PC-3 (cell line): ENCODE measurements at regions not wholly inside any gene's neighbourhood (a gene's known extent, or its start where the extent isn't known, plus 50 kb on each side); places are given as distances from the start of the nearest gene placed in this dataset.

Source experiments
- ATAC-seq: fragments of 200-7000 bp; cut with Tn5 transposase; 2 replicates; pipeline ENCODE4 v1.9.1; 2020; ENCODE audit warnings: mild to moderate bottlenecking, moderate library complexity
- BruUV-seq: library from RNA; stranded (reverse); fragments of 400-500 nt; replicated peaks from 2 replicates; lab custom pipeline; 2021; lab: Mats Ljungman, UMichigan
- CTCF ChIA-PET: fragments of 300-600 bp; sonication (Branson Sonifier 250); formaldehyde crosslinking; loops from one replicate; lab custom pipeline; 2022; ENCODE audit warnings: antibody characterized with exemption; lab: Charles Lee
- POLR2A ChIA-PET: fragments of 300-600 bp; sonication (Branson Sonifier 250); formaldehyde crosslinking; loops from one replicate; lab custom pipeline; 2022; ENCODE audit warnings: antibody characterized with exemption; ENCODE audit not compliant: unreplicated experiment; lab: Charles Lee
- DNase-seq: peaks from one replicate; pipeline ENCODE4 v3.0.0-alpha.2; 2015
- H2AFZ ChIP-seq: fragments of 300-600 bp; sonication (generic); 2 replicates; pipeline ENCODE4 v1.6.0; 2016; ENCODE audit warnings: antibody characterized with exemption, low read length
- H3F3A ChIP-seq: fragments of 300-600 bp; sonication (generic); one replicate; pipeline ENCODE4 v1.6.0; 2017; ENCODE audit warnings: antibody characterized with exemption, low read length, control low read depth, mild to moderate bottlenecking; ENCODE audit not compliant: unreplicated experiment
- H3K27ac ChIP-seq: fragments of 300-600 bp; sonication (generic); 2 replicates; pipeline ENCODE4 v1.5.1; 2016; ENCODE audit warnings: mild to moderate bottlenecking, low read length
- H3K27me3 ChIP-seq: fragments of 300-600 bp; sonication (generic); 2 replicates; pipeline ENCODE4 v1.6.1; 2016; ENCODE audit warnings: low read length, mixed read lengths
- H3K36me3 ChIP-seq: fragments of 300-600 bp; sonication (generic); 2 replicates; pipeline ENCODE4 v1.6.1; 2016; ENCODE audit warnings: low read depth, mixed run types, low read length, mixed read lengths
- H3K4me1 ChIP-seq: fragments of 300-600 bp; sonication (generic); 2 replicates; pipeline ENCODE4 v1.5.1; 2016; ENCODE audit warnings: low read length; ENCODE audit not compliant: insufficient read depth
- H3K4me2 ChIP-seq: fragments of 300-600 bp; sonication (generic); 2 replicates; pipeline ENCODE4 v1.6.0; 2016; ENCODE audit warnings: low read length
- H3K4me3 ChIP-seq: fragments of 300-600 bp; sonication (generic); 2 replicates; pipeline ENCODE4 v1.5.1; 2016; ENCODE audit warnings: mild to moderate bottlenecking, low read length, mixed read lengths
- H3K79me2 ChIP-seq: fragments of 300-600 bp; sonication (generic); 2 replicates; pipeline ENCODE4 v1.6.1; 2017; ENCODE audit warnings: low read length, mixed read lengths
- H3K9ac ChIP-seq: fragments of 300-600 bp; sonication (generic); 2 replicates; pipeline ENCODE4 v1.6.0; 2016; ENCODE audit warnings: mild to moderate bottlenecking, low read length
- H3K9me2 ChIP-seq: fragments of 300-600 bp; sonication (generic); replicated peaks from 2 replicates; pipeline ENCODE4 v1.6.1; 2016; ENCODE audit warnings: mixed run types, low read length, mixed read lengths
- H3K9me3 ChIP-seq: fragments of 300-600 bp; sonication (generic); 2 replicates; pipeline ENCODE4 v1.6.1; 2016; ENCODE audit warnings: low read length, mixed read lengths
- H4K20me1 ChIP-seq: fragments of 300-600 bp; sonication (generic); 2 replicates; pipeline ENCODE4 v1.6.1; 2016; ENCODE audit warnings: low read length, mixed read lengths
- EZH2 ChIP-seq: fragments of 300-600 bp; sonication (generic); IDR thresholded peaks from one replicate; pipeline ENCODE4 v1.6.1; 2017; ENCODE audit warnings: antibody characterized with exemption, mild to moderate bottlenecking, low read length; ENCODE audit not compliant: unreplicated experiment
- EZH2phosphoT487 ChIP-seq: fragments of 300-600 bp; sonication (generic); IDR thresholded peaks from 2 replicates; pipeline ENCODE4 v1.6.1; 2018; ENCODE audit warnings: mild to moderate bottlenecking, antibody characterized with exemption, low read length, borderline replicate concordance
- intact Hi-C: fragments of 100-400 bp; cut with micrococcal nuclease; formaldehyde crosslinking; loops from 2 replicates; pipeline ENCODE4 v1.9.0; 2023
- TF ChIP-seq, protein P1 (sequence below): fragments of 300-600 bp; sonication (generic); conservative IDR thresholded peaks from 2 replicates; pipeline ENCODE4 v1.5.1; 2017; ENCODE audit warnings: antibody characterized with exemption, low read depth, mild to moderate bottlenecking, low read length

DNA sequence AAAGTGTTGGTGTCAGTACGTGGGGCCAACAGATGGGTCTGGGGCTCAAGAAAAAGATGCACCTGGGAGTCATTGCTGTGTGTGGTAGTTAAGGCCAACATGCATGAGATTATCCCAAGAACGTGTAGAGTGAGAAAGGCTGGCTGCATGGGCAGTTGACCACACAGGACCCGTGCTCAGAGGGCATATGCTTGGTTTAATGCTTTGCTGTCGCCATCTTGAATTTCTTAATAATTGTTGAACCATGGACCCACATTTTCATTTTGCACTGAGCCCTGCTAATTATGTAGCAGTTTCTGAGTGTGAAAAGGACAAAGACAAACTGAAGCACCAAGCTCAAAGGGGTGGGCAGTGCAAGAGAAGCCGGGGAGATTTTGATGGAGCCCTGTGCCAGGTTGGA, 148.1 kb downstream of the CYP26B1 start:
- H3K4me1 ChIP-seq = no peaks in the 10 kb centered on the region
- 0 out of 2 replicates have a peak, but pooled peaks cover 4% of the 10 kb centered on the region for H3K27me3 ChIP-seq
- TF ChIP-seq EZH2phosphoT487 = no peak
- no peak for TF ChIP-seq EZH2
- TF ChIP-seq, protein P1, sequence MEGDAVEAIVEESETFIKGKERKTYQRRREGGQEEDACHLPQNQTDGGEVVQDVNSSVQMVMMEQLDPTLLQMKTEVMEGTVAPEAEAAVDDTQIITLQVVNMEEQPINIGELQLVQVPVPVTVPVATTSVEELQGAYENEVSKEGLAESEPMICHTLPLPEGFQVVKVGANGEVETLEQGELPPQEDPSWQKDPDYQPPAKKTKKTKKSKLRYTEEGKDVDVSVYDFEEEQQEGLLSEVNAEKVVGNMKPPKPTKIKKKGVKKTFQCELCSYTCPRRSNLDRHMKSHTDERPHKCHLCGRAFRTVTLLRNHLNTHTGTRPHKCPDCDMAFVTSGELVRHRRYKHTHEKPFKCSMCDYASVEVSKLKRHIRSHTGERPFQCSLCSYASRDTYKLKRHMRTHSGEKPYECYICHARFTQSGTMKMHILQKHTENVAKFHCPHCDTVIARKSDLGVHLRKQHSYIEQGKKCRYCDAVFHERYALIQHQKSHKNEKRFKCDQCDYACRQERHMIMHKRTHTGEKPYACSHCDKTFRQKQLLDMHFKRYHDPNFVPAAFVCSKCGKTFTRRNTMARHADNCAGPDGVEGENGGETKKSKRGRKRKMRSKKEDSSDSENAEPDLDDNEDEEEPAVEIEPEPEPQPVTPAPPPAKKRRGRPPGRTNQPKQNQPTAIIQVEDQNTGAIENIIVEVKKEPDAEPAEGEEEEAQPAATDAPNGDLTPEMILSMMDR = no peak
- no peak for DNase-seq
- no peaks in the 10 kb centered on the region for H3K79me2 ChIP-seq
- H3F3A ChIP-seq = no peaks in the 10 kb centered on the region
- H3K4me2 ChIP-seq = no peak overlapping the region
- intact Hi-C loops = loop anchor here (5.0 to 10.0 kb wide), 2 partner anchors 77 to 215 kb away; no protein-coding TSS in a partner anchor
- no TSS peak for BruUV-seq
- H3K4me3 ChIP-seq = no peak overlapping the region
- H4K20me1 ChIP-seq = no peaks in the 10 kb centered on the region
- CTCF ChIA-PET = no interaction called here
- POLR2A ChIA-PET = no interaction called here
- H3K36me3 ChIP-seq = no peaks in the 10 kb centered on the region
- H3K9me3 ChIP-seq = no peaks in the 10 kb centered on the region
- no peak overlapping the region for H2AFZ ChIP-seq
- ATAC-seq = no peak
- no peaks in the 10 kb centered on the region for H3K9me2 ChIP-seq
- H3K9ac ChIP-seq = no peak overlapping the region
- H3K27ac ChIP-seq = no peak overlapping the region

DNA sequence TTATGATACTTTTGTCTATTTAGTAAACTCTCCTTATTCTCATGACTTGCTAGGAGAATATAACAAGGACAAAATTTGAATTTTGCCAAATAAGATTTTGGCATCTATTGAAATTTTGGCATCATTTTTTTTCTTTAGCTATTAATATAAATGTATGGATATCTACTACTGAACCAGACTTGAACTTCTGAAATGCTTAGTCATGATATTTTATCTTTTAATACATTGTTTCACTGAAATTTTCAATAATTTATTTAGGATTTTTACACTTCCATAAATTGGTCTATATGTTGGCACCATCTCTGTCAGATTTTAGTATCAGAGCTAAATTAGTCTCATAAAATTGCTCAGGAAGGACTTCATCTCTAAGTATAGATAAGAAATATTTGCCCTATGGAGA, 149.8 kb downstream of the CYP26B1 start:
- H4K20me1 ChIP-seq = no peaks in the 10 kb centered on the region

More for the DNA sequence above, 149.8 kb downstream of the CYP26B1 start:
- POLR2A ChIA-PET = no interaction called here
- Histone ChIP-seq H3K9me3 (no peaks in the 10 kb centered on the region), H3K27ac (no peak overlapping the region), H3K4me2 (no peak overlapping the region), H3K4me1 (no peaks in the 10 kb centered on the region), H3K27me3 (0 out of 2 replicates have a peak, but pooled peaks cover 4% of the 10 kb centered on the region), H3K36me3 (no peaks in the 10 kb centered on the region), H3K79me2 (no peaks in the 10 kb centered on the region), H3K9me2 (no peaks in the 10 kb centered on the region), H3F3A (no peaks in the 10 kb centered on the region), H3K4me3 (no peak overlapping the region), H3K9ac (no peak overlapping the region), H2AFZ (no peak overlapping the region)
- CTCF ChIA-PET = no interaction called here
- no TSS peak for BruUV-seq
- intact Hi-C loops = loop anchor here (5.0 to 10.0 kb wide), 2 partner anchors 76 to 213 kb away; no protein-coding TSS in a partner anchor
- TF ChIP-seq EZH2 (no peak), EZH2phosphoT487 (no peak)
- TF ChIP-seq, protein P1 = no peak
- ATAC-seq = no peak
- DNase-seq = no peak
